Immature natural killer cell (primary cell): ENCODE measurements at regions not wholly inside any gene's neighbourhood (a gene's known extent, or its start where the extent isn't known, plus 50 kb on each side); places are given as distances from the start of the nearest gene placed in this dataset.

Experiments
- DNase-seq, 3 donors: peaks; one replicate each; pipeline ENCODE4 v3.0.0; 2022; ENCODE audit warnings: mixed read lengths in 1 of 3
- H3K27ac Mint-ChIP-seq, 6 donors: one replicate each; pipeline ENCODE4 v1.8.0; 2020; ENCODE audit warnings: mixed read lengths in 6 of 6, mild to moderate bottlenecking in 5 of 6, inconsistent platforms in 4 of 6, moderate library complexity in 3 of 6
- H3K27me3 Mint-ChIP-seq, 3 donors: one replicate each; pipeline ENCODE4 v1.8.0; 2020 to 2021; ENCODE audit warnings: low read depth in 3 of 3, mild to moderate bottlenecking in 3 of 3, mixed read lengths in 3 of 3, moderate library complexity in 3 of 3, inconsistent platforms in 1 of 3
- H3K36me3 Mint-ChIP-seq, 3 donors: one replicate each; pipeline ENCODE4 v1.8.0; 2020; ENCODE audit warnings: mixed read lengths in 3 of 3, inconsistent platforms in 2 of 3, mild to moderate bottlenecking in 2 of 3
- H3K4me1 Mint-ChIP-seq, 2 donors: one replicate each; pipeline ENCODE4 v1.8.0; 2020; ENCODE audit warnings: inconsistent platforms in 2 of 2, mild to moderate bottlenecking in 2 of 2, mixed read lengths in 2 of 2, moderate library complexity in 1 of 2
- H3K4me3 Mint-ChIP-seq, 5 donors: one replicate each; pipeline ENCODE4 v1.8.0; 2020; ENCODE audit warnings: mild to moderate bottlenecking in 5 of 5, mixed read lengths in 5 of 5, inconsistent platforms in 3 of 5, moderate library complexity in 3 of 5
- H3K9me3 Mint-ChIP-seq, 6 donors: one replicate each; pipeline ENCODE4 v1.8.0; 2020; ENCODE audit warnings: mild to moderate bottlenecking in 6 of 6, mixed read lengths in 6 of 6, inconsistent platforms in 4 of 6, moderate library complexity in 3 of 6

GRCh38 chr13:50524560-50524959 lies 318.9 kb downstream of the DLEU7 start:
- H3K27ac Mint-ChIP-seq: no peak overlapping the region
- H3K27me3 Mint-ChIP-seq: peaks cover 0 to 5% (median 4%) of the 10 kb centered on the region in 3 donors
- no peak for DNase-seq
- no peak overlapping the region for H3K4me3 Mint-ChIP-seq
- H3K4me1 Mint-ChIP-seq: no peaks in the 10 kb centered on the region
- no peaks in the 10 kb centered on the region for H3K36me3 Mint-ChIP-seq
- H3K9me3 Mint-ChIP-seq: no peaks in the 10 kb centered on the region

GRCh38 chr13:50526661-50527071 lies 316.8 kb downstream of the DLEU7 start:
- no peaks in the 10 kb centered on the region for H3K4me1 Mint-ChIP-seq
- H3K27ac Mint-ChIP-seq: no peak overlapping the region
- no peaks in the 10 kb centered on the region for H3K36me3 Mint-ChIP-seq
- H3K27me3 Mint-ChIP-seq: peaks cover 0 to 5% (median 4%) of the 10 kb centered on the region in 3 donors
- DNase-seq: no peak
- no peaks in the 10 kb centered on the region for H3K9me3 Mint-ChIP-seq
- no peak overlapping the region for H3K4me3 Mint-ChIP-seq

DNA sequence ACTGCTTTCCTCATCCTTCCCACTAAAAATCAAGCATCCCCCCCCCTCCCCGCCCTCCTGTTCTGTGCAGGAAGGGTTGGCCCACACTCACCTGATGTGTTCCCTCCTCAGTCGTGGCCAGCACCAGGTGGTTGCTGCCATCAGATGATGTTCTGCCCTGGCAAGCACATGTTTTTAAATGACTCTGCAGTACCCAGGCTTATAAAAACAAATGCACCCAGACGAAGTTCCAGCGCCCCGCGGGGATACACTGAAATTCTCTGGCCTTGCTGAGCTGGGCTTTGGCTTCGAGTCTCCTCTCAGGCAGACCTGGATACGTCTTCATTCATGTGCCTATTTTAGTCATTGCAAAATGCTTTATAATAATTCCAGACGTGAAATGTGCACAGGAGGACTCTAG lies 316.3 kb downstream of the DLEU7 start:
- DNase-seq: no peak
- H3K27me3 Mint-ChIP-seq: peaks cover 0 to 7% (median 4%) of the 10 kb centered on the region in 3 donors
- no peaks in the 10 kb centered on the region for H3K36me3 Mint-ChIP-seq
- no peaks in the 10 kb centered on the region for H3K4me1 Mint-ChIP-seq
- no peaks in the 10 kb centered on the region for H3K9me3 Mint-ChIP-seq
- H3K4me3 Mint-ChIP-seq: no peak overlapping the region
- H3K27ac Mint-ChIP-seq: no peak overlapping the region

GRCh38 chr13:50527612-50528509 lies 315.6 kb downstream of the DLEU7 start:
- Mint-ChIP-seq H3K27ac (no peak overlapping the region), H3K36me3 (no peaks in the 10 kb centered on the region), H3K27me3 (peaks cover 0 to 7% (median 4%) of the 10 kb centered on the region in 3 donors), H3K9me3 (no peaks in the 10 kb centered on the region), H3K4me1 (no peaks in the 10 kb centered on the region), H3K4me3 (no peak overlapping the region)
- no peak for DNase-seq

DNA sequence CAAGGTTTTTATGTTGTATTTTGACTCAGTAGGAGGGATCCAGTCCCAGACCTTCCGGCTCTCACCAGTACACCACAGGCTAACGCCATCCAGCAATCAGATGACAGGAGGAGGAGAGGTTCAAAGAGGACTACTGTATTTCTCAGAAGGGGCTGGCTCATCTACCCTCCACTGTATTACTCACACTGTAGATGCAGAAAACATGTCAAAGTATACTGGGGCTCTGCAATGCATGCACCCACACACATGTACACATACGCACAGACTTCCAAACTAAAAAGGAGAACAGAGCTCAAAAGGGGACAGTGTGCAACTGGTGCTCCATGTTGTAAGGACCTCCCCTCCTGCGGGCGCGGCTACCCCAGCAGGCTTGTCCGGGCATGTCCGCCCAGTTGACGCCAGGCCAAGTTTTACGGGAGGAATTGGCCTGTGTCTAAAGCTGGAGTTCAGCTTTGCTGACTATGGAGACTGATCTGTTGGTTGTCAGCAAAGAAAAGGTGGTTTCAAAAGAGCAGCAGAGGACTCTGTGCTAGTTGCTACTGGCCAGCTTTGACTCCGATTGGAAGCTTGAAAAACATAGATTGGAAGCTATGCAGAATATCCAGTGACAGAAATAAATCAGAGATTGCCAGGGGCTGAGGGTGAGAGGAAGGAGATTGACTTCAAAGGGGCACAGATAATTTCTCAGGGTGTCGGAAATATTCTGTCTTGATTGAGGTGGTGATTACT lies 314.2 kb downstream of the DLEU7 start:
- Mint-ChIP-seq H3K27me3 (peaks cover 0 to 7% (median 4%) of the 10 kb centered on the region in 3 donors), H3K4me3 (no peak overlapping the region), H3K4me1 (no peaks in the 10 kb centered on the region), H3K9me3 (peaks cover 0 to 7% (median 4%) of the 10 kb centered on the region in 6 donors), H3K27ac (peak overlapping the region in 1 of 6 donors; percentile 10), H3K36me3 (peaks cover 0 to 5% (median 0%) of the 10 kb centered on the region in 3 donors)
- DNase-seq: no peak

DNA sequence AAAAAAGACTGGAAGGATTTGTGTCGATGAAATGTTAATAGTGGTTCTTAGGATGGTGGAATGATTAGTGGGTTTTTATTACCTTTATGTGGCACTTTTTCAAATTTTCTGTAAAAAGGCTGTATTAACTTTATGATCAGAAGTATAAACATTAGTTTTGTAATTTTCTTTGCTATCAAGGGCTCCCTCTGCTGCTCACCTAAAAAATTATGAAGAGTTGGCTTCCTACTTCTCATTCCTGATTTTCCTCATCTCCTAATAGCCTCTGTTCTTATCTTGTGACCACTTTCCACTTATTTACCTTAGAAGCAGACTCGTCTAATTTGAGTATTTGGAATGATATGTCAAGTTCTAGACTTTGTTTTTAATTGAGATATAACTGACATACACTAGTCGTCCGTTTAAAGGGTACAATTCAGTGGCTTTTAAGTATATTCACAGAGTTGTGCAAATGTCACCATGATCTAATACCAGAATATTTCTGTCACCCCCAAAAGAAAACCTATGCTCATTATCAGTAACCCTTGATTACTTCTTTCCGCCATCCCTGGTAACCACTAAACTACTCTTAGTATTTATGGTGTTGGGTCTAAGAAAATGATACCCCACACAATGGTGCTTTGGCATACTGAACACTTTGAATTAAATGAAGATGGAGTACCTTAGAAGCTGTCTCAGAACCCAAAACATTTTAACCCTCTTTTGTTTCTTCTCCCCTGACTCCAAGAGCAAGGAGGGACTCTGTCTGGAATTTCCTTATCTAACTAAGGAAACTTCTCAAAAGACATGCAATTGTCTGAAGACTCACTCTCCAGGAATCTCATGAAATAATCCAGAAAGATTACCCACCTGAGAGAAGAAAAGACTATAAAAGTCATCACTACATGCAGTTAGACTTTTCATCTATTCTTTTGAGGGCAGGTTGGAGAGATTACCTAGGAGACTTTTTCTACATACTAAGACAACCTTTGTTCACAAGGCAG lies 311.3 kb downstream of the DLEU7 start:
- Mint-ChIP-seq H3K27me3 (peaks cover 0 to 3% (median 3%) of the 10 kb centered on the region in 3 donors), H3K4me1 (no peaks in the 10 kb centered on the region), H3K27ac (no peak overlapping the region), H3K9me3 (peaks cover 17 to 34% (median 24%) of the 10 kb centered on the region in 6 donors), H3K4me3 (no peak overlapping the region), H3K36me3 (peaks cover 14 to 18% (median 14%) of the 10 kb centered on the region in 3 donors)
- DNase-seq: peak; percentile 17 to 26 (median 24)

GRCh38 chr13:50535050-50535449 lies 308.4 kb downstream of the DLEU7 start:
- H3K27me3 Mint-ChIP-seq: peaks cover 0 to 7% (median 3%) of the 10 kb centered on the region in 3 donors
- no peaks in the 10 kb centered on the region for H3K4me1 Mint-ChIP-seq
- DNase-seq: no peak
- peaks cover 22 to 50% (median 35%) of the 10 kb centered on the region in 6 donors for H3K9me3 Mint-ChIP-seq
- H3K27ac Mint-ChIP-seq: no peak overlapping the region
- H3K4me3 Mint-ChIP-seq: no peak overlapping the region
- peaks cover 15 to 26% (median 22%) of the 10 kb centered on the region in 3 donors for H3K36me3 Mint-ChIP-seq

DNA sequence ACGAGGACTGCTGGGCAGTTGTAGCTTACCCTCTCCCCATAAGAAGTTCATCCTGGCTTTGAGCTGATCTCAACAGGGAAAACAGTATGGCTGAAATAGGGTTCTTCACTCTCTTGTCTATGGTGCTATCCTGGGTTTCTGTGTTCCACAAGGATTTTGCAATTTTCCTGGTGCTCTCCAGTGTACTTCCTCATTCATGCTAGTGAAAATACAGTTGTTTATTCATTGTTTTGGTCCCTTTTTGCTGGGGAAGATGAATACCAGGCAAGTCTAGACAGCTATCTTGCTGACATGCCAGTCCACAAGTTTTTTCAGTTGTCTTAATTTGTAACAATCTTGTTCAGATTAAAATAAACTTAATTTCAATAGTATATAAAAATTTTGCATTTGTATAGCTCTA lies 306.5 kb downstream of the DLEU7 start:
- Mint-ChIP-seq H3K9me3 (peaks cover 22 to 50% (median 35%) of the 10 kb centered on the region in 6 donors), H3K4me3 (no peak overlapping the region), H3K4me1 (no peaks in the 10 kb centered on the region), H3K36me3 (peaks cover 15 to 26% (median 22%) of the 10 kb centered on the region in 3 donors), H3K27ac (no peak overlapping the region), H3K27me3 (peaks cover 0 to 7% (median 2%) of the 10 kb centered on the region in 3 donors)
- DNase-seq: no peak

- Mint-ChIP-seq H3K36me3 (peaks cover 15 to 26% (median 16%) of the 10 kb centered on the region in 3 donors), H3K27me3 (peaks cover 0 to 7% (median 1%) of the 10 kb centered on the region in 3 donors), H3K4me3 (no peak overlapping the region), H3K9me3 (peaks cover 17 to 39% (median 31%) of the 10 kb centered on the region in 6 donors), H3K27ac (no peak overlapping the region), H3K4me1 (no peaks in the 10 kb centered on the region)
- DNase-seq: no peak
These were observed 303.5 kb downstream of the DLEU7 start for GRCh38 chr13:50539791-50540530.

GRCh38 chr13:50543141-50543540 lies 300.4 kb downstream of the DLEU7 start:
- Mint-ChIP-seq H3K27me3 (peaks cover 0 to 8% (median 3%) of the 10 kb centered on the region in 3 donors), H3K27ac (no peak overlapping the region), H3K36me3 (peaks cover 0 to 8% (median 4%) of the 10 kb centered on the region in 3 donors), H3K9me3 (peaks cover 3 to 13% (median 10%) of the 10 kb centered on the region in 6 donors), H3K4me1 (no peaks in the 10 kb centered on the region), H3K4me3 (no peak overlapping the region)
- DNase-seq: no peak

DNA sequence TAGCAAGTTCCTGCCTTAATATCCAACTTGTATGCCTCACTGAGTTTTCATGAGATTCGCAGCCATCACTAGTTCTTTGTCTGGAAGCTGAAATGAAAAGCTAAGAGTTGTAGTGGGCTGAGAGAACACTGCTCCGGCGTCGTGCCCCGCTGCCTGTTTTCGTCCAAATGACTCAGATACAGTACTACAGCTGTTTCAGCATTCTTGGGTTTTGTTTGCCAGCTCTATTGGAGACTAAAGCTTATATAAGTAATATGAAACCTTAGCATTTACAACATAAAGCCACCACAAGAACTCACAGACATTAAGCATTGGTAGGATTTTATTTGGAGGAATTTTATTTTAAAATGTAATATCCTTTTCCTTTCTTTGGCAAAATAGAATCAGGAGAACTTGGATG lies 299.7 kb downstream of the DLEU7 start:
- DNase-seq: no peak
- no peak overlapping the region for H3K4me3 Mint-ChIP-seq
- peaks cover 0 to 4% (median 3%) of the 10 kb centered on the region in 3 donors for H3K27me3 Mint-ChIP-seq
- no peaks in the 10 kb centered on the region for H3K4me1 Mint-ChIP-seq
- no peak overlapping the region for H3K27ac Mint-ChIP-seq
- peaks cover 0 to 4% (median 4%) of the 10 kb centered on the region in 3 donors for H3K36me3 Mint-ChIP-seq
- peaks cover 0 to 6% (median 4%) of the 10 kb centered on the region in 6 donors for H3K9me3 Mint-ChIP-seq

- H3K4me1 Mint-ChIP-seq: no peaks in the 10 kb centered on the region
- no peaks in the 10 kb centered on the region for H3K36me3 Mint-ChIP-seq
- peaks cover 0 to 2% (median under 1%) of the 10 kb centered on the region in 6 donors for H3K9me3 Mint-ChIP-seq
- no peak overlapping the region for H3K4me3 Mint-ChIP-seq
- peaks cover 0 to 4% (median 3%) of the 10 kb centered on the region in 3 donors for H3K27me3 Mint-ChIP-seq
- H3K27ac Mint-ChIP-seq: no peak overlapping the region
- DNase-seq: no peak
These were observed 299.3 kb downstream of the DLEU7 start for GRCh38 chr13:50544211-50544610.
